GM18519 (cell line): ENCODE measurements at regions not wholly inside any gene's neighbourhood (a gene's known extent, or its start where the extent isn't known, plus 50 kb on each side); places are given as distances from the start of the nearest gene placed in this dataset.
"Not testable (repeated sequence)": the region's sequence is repeated elsewhere in the genome, so short reads cannot be mapped to it uniquely, and the experiment has no call there.

Experiments used
- ATAC-seq: cut with Tn5 transposase; IDR thresholded peaks from one replicate; pipeline ENCODE4 v1.9.1; 2021; ENCODE audit warnings: mild to moderate bottlenecking, moderate library complexity; ENCODE audit not compliant: unreplicated experiment, low FRiP score

- ATAC-seq = not testable (repeated sequence)
Measured at GRCh38 chr5:1731855-1732237, 67.8 kb downstream of the MRPL36 start.

GRCh38 chr5:1731091-1731639, 68.5 kb downstream of the MRPL36 start:
- no peak for ATAC-seq

- ATAC-seq = no peak
Measured at GRCh38 chr5:1730487-1730847, 69.2 kb downstream of the MRPL36 start.

- ATAC-seq = no peak
Measured at GRCh38 chr5:1729641-1730486, 69.8 kb downstream of the MRPL36 start.

- ATAC-seq = no peak
Measured at GRCh38 chr5:1728846-1729245, 70.8 kb downstream of the MRPL36 start.

- ATAC-seq = no peak
Measured at GRCh38 chr5:1727571-1727970, 72.1 kb downstream of the MRPL36 start.

GRCh38 chr5:1726956-1727355, 72.7 kb downstream of the MRPL36 start:
- no peak for ATAC-seq

- ATAC-seq = no peak
Measured at GRCh38 chr5:1726469-1726865, 73.2 kb downstream of the MRPL36 start.

- ATAC-seq = no peak
Measured at GRCh38 chr5:1725641-1726468, 73.8 kb downstream of the MRPL36 start.

GRCh38 chr5:1724822-1725602, 74.6 kb downstream of the MRPL36 start:
- ATAC-seq = no peak

GRCh38 chr5:1723957-1724821, 75.4 kb downstream of the MRPL36 start:
- ATAC-seq = no peak

GRCh38 chr5:1723476-1723875, 76.2 kb downstream of the MRPL36 start:
- ATAC-seq = no peak

- no peak for ATAC-seq
Measured at GRCh38 chr5:1722877-1723276, 76.8 kb downstream of the MRPL36 start.

GRCh38 chr5:1720396-1721110, 79.1 kb downstream of the MRPL36 start:
- ATAC-seq = no peak

GRCh38 chr5:1719860-1720259, 79.8 kb downstream of the MRPL36 start:
- no peak for ATAC-seq

GRCh38 chr5:1718669-1719068, 81.0 kb downstream of the MRPL36 start:
- no peak for ATAC-seq

- not testable (repeated sequence) for ATAC-seq
Measured at GRCh38 chr5:1710091-1710490, 89.5 kb downstream of the MRPL36 start.

- ATAC-seq = no peak
Measured at GRCh38 chr5:1709171-1709803, 90.3 kb downstream of the MRPL36 start.
